Fibroblast of skin of back (primary cell): ENCODE measurements at regions not wholly inside any gene's neighbourhood (a gene's known extent, or its start where the extent isn't known, plus 50 kb on each side); places are given as distances from the start of the nearest gene placed in this dataset.
"Not testable (repeated sequence)": the region's sequence is repeated elsewhere in the genome, so short reads cannot be mapped to it uniquely, and the experiment has no call there.

Experiments used
- DNase-seq: peaks from one replicate; pipeline ENCODE4 v3.0.0-alpha.2; 2013

DNA sequence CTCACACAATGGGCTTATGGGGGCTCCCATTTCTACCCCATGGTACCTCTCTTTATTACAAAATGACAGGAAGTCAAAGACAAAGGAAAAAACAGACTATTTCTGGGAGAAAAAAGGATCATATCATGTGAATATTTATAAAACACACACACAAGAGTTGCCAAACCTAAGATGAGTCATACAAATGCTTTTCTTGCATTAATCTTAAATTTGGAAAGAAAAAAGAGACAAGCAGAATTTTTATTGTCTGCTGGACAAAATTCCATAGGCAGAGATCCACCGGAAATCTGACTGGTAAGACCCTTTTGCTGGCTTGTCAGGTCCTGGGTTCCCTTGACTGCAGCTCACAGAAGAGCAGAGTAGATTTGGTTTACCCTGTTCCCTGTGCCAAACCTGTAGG is 1732.3 kb upstream of the PIK3C3 start:
- peak; percentile 4 for DNase-seq

DNA sequence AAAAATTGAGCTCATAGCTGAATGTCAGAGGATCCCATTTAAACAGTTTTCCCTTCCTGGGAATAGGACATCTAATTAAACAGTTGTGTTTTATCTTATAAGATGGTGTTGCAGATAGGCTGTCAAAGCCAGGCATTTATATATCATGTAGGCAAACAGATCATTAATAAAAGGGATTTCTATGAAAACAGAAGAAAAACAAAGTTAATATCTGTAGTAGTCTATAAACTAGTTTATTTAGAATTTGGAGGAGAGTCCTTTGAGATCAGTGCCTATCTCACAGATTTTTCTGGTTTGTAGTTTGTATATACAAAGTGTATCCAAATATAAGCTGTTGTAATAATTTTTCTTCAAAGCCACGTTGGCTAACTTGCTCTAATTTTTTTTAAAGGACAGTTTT is 1738.2 kb upstream of the PIK3C3 start:
- no peak for DNase-seq

DNA sequence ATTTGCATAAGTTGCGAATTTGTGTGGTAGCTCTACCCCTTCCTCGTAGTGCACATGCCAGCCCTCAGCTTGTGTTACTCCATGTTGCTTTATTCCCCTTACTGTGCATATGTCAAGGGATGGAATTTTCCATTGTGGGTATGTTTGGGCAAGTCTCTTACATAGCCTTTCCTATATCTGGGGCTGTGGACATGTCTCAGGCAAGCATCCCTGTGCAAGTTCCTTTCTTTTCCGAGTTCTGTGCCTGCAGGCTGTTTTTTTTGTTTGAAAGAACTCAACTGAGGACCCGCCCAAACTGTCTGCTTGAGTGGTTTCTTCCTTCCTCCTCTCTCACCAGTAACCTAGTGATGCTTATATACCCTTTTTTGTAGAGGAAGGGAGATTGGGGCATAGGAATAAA is 1739.1 kb upstream of the PIK3C3 start:
- DNase-seq = no peak

DNA sequence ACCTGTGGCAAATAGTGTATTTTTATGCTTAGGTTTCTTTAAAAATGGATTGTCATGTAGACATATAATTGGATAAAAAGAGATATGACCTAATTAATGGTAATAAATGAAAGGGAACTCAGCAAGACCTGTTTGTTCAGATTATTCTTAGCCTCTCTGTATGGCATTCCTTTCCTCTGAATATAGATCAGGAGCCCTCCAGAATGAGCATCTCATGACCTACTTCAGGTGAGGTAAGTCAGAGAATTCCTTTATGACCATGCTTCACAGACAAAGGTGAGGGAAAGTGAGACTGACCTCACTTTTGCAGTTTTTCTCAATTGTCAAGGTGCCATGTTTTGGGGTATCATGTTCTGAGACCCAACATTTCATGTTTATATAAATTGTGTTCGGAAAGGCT is 1744.3 kb upstream of the PIK3C3 start:
- no peak for DNase-seq

DNA sequence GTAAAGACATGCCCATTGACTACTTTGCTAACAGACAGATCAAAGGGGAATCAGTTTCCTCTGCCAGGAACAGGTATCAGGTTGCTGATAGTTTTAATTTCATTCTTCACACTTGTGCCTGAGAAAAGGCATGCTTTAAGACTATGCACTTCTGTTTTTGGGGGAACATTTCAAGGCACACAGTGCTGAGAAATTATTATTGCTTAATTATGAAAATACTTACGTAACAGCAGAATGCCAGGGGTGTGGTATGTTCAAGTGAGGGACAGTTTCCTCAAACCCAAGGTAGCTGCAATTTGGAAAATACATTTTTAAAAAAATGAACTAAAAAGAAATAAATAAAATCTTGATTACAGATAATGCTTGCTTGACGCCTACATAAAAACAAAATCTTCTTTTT is 1746.1 kb upstream of the PIK3C3 start:
- DNase-seq = no peak

DNA sequence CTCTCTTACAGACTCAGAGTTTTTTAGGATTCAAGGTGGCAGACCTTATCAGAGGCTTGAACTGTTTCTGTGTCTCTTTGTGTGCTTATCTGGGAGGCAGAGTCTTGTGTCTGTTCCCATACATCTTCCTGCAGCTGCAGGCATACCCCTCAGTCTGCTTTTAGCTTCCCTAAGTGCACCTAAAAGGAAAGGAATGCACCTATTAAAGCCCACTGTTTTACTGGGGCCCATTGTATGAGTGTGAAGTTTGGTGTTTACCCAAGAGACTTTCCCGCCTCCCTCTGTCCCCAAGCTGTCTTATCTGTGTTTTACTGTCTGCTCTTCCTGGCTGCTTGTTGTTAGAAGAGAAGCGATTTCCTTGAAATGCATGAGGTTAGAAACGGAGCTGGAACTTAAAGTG is 1757.3 kb upstream of the PIK3C3 start:
- no peak for DNase-seq

DNA sequence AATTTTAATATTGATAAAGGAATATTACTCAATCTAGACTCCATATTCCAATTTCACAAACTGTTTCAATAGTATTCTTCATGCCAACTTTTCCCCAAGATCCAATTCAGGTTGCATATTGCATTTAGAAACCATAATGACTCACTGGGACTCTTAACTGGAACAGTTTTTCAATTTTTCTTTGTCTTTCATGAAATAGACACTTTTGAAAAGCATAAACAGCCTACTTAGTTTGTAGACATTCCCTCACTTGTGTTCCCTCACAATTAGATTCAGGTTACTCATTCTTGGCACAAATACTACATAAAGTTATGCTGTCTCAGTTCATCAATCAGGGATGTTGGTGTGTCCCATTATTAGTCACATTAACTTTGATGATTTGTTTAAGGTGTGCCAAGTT is 1768.4 kb upstream of the PIK3C3 start:
- no peak for DNase-seq

DNA sequence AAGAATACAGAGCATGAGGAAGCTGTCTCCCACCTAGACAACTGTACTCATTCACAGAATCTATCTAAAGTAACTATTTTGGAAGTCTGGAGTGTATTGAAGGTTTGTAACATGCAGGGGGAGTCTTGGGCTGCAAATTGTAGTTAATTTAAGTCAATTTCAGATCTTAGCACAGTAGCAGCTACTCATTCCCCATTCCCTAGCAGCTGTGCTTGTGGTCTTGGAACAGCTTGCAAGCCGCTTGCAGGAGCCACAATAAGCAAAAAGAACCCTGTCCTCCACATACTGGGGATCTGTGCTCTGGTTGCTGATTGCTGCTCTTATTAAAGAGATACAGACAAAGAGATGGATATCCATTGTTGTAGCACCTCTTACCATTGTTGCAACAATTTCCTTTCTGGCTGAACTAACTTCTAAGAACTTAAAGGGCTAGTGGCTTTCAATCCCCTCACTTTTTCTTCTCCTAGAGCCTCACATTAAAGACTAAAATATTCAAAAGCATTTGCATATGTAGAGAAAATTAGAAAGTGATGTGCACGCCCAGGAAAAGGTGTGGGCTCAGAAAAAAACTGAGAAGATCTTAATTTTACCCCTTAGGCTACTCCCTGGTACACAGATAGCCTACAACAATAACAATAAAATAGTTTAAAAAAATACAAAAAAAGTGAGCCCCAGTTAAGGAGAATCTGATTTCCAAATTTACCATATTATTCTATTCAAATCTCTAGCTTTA is 1775.1 kb upstream of the PIK3C3 start:
- no peak for DNase-seq

DNA sequence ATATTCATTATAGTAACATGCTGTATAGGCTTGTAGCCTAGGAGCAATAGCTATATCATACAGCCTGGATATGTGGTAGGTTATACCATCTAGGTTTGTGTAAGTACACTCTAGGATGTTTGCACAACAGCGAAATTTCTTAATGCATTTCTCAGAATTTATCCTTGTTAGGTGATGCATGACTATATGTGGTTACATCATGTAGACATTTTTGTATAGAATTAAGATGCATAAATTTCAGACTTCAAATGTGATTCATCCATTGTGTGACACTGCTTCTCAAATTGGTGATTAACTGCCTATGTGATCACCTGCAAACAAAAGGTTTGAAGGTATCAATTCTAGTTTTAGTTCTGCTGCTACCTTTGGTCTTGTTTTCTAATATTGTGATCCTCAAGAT is 1787.0 kb upstream of the PIK3C3 start:
- DNase-seq = no peak

DNA sequence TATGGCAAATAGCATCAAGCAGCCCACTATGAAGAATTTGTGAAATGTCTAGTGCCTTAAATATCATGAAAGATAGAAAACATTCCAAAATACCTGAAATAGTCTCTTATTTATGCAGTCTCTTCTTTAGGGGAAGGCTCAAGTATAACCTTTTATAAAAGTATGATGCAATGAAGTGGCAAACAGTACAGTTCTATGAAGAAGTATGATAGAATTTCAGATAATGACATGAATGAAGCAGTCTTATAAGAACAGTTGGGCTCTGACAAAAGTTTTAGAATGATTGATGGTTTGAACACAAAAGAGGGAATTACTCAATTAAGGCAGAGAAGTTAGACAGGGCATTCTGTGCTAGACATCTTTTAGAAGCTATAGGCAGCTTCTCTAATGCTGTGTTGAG is 1791.8 kb upstream of the PIK3C3 start:
- no peak for DNase-seq

DNA sequence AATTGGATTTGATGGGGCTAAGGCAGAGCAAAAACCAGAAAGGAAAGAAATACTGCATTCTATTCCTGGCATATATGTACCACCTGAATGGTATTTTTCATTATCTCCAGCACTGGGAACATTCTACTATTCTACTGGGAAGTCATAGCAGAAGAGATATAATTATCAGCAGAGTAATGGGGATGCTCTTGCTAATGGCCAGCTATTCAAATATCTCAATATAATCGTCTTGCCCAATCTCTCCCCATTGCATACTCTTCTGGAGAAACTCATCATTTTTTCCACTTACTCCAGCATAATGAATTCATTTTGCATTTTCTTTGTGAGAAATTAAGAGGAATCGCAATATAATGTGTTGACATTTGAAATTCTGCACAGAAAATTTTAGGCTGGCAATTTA is 1794.7 kb upstream of the PIK3C3 start:
- DNase-seq = no peak

DNA sequence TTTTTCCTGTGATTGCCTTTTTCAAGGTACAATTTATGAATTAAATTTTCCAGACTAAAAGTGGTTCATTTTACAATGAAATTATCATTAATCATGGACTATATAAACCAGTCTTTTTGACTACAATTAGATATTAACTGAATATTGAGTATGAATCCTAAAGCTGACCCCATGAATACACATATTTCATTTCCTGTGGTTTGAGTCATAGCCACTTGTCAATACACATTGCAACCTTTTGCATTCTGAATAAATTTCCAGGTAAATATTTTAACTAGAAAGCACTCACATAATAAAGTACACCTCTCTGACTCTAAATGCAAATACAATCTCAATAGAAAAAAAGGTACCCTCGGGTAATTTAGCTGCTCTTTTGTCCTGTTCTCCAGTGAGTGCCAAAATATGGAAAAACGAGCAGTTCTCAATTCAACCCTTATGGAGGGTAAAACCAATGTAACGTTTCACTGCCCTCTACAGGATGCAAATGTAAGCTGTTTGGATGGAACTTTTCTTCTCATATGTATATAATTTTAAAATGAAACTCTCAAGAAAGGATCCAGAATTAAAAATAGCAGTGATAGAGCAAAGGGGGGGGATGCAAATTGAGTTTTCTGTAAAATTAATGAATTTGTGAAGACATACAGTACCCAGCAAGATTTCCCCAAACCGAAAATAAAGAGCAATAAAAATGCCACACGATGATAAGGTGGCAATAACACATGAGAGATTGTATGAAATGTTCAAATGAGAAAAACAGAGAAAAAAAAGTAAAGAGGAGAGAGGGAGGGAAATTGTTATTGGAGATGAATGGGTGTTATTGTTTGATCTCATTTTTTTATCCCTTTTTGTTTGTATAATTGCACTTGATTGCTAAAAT is 1795.7 kb upstream of the PIK3C3 start:
- DNase-seq = peak; percentile 36

DNA sequence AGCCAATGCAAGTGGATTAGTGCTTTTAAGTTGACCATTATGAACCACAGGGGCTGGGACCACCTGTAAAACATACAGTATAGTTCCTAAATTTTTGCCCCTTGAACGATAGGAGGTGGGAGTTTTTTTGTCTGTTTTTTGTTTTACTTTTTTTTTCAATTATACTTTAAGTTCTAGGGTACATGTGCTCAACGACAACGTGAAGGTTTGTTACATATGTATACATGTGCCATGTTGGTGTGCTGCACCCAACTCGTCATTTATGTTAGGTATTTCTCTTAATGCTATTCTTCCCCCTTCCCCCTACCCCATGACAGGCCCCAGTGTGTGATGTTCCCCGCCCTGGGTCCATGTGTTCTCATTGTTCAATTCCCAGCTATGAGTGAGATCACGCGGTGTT is 1797.9 kb upstream of the PIK3C3 start:
- no peak for DNase-seq

DNA sequence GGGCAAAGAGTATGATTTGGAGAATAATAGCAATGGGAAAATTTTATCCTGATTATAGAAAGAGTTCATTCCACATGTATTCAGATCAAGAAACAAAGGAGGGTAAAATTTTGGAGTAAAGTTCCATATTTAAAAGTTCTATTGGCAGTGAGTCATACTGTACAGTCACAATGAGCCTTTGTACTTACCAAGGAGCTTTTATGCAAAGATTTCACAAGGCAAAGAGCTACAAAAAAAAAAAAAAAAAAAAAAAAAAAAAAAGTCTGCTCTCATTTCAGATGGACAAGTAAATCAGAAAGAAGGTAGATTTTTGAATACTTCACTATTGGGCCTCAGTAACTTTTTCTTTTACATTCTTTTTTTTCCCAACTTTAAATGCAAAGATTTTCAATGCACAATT is 1802.2 kb upstream of the PIK3C3 start:
- DNase-seq = no peak

DNA sequence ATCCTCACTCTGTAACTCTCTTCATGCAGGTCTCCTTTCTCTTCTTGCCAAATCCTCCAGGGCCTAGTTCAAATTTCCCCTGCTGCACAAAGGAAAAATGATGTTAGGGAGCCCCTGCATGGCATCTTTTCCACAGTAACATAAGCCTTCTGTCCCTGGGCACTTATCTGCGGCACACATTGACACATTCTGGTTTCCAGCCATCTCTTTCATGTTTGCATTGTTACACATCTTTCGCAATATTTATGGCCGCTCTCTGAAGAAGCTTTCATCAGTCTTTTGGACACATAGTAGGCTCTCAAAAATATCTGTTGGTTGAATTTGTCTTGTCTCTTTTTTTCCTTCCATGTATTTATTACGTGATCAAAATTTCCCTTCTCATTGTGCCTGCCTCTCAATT is 1806.1 kb upstream of the PIK3C3 start:
- DNase-seq = no peak

DNA sequence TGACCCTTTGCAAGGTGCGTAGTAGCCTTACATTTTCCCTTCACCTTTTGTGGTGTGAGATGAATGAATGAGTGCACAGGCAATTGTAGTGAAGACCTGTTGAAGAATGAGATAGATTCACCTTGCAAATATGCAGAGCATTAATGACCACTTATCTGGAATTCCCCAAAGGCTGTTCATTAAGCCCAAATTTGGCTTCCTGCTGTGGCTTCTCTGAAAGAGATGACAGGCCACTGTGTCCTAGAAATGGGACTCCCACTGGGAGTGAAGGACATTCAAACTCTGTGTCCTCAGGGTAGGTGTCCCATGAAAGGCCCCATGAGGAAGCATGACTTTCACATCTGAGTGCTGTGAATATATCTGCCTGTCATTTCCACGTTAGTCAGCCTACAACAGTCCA is 1821.8 kb upstream of the PIK3C3 start:
- no peak for DNase-seq

DNA sequence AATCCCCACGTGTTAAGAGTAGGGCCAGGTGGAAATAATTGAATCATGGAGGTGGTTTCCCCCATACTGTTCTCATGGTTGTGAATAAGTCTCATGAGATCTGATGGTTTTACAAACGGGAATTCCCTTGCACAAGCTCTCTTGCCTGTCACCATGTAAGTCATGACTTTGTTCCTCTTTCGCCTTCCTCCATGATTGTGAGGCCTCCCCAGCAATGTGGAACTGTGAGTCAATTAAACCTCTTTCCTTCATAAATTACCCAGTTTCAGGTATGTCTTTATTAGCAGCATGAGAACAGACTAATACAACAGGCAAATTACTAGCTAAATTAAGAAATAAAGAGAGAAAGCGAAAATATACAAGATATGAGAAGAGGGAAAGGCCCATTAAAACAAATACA is 1822.6 kb upstream of the PIK3C3 start:
- DNase-seq = not testable (repeated sequence)

DNA sequence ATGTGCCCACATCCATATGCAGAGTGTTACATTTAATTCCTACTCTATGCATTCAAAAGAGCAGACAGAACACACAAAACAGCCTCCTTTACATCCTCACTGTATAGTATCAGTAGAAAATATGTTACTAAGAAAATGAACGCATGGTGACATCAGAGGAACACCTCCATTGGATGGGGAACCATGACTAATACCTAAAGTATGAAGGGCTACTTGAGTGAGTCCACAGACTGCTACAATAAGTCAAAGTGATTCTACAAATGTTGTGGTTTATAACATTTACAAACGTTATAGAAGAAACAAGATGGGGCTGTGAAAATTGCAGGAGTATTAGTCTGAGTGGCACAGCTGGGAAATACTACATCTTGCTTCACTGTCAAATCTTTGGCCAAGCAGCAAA is 1830.9 kb upstream of the PIK3C3 start:
- DNase-seq = peak; percentile 22

DNA sequence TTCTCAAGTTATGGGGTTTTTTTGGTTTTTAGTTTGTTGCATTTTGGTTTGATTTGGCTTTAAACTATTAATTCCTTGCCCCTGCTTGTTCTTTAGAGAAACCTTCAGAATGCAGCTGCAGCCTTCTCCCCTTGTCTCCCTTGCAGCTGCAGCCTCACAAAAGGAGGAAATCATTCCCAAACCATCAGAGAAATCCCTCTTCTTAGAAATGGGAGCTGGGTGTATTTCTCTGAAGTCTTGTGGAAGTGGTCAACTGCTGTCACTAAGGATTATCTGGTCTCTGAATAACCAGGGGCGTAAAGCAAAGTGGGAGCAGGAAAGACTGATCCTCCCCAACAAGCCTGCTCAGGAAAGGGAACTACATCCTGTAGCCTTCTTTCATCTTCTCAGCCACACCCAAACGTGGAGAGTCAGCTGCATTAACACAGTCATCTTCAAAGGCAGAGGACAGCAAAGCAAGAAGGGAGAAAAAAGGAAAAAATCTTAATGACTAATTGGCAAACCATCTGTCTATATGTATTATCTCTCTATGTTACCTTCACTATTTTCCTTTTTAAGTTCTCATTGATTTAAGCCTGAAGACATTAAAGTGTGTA is 1834.1 kb upstream of the PIK3C3 start:
- no peak for DNase-seq

DNA sequence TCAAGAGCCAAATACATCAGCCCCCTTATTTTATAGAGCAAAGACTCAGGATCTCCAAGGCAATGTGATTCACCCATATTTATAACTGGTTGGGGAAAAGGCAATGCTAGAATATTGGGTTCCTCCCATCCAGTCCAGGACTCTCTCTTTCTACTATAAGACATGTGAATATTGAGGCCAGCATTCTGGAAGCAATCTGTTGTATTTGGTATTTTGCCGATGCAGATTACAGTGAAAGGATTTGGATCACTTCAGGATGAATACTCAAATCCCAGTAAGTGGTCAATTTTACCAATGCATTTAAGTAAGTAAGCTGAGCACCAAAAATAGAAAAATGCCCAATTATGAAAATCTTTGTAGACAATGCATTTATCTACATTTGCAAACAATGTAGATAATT is 1834.7 kb upstream of the PIK3C3 start:
- DNase-seq = no peak

DNA sequence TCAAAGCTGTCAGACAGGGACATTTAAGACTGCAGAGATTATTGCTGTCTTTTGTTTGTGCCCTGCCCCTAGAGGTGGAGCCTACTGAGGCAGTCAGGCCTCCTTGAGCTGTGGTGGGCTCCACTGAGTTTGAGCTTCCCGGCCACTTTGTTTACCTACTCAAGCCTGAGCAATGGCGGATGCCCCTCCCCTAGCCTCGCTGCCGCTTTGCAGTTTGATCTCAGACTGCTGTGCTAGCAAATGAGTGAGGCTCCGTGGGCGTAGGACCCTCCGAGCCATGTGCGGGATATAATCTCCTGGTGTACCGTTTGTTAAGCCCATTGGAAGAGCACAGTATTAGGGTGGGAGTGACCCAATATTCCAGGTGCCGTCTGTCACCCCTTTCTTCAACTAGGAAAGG is 1835.5 kb upstream of the PIK3C3 start:
- DNase-seq = not testable (repeated sequence)

DNA sequence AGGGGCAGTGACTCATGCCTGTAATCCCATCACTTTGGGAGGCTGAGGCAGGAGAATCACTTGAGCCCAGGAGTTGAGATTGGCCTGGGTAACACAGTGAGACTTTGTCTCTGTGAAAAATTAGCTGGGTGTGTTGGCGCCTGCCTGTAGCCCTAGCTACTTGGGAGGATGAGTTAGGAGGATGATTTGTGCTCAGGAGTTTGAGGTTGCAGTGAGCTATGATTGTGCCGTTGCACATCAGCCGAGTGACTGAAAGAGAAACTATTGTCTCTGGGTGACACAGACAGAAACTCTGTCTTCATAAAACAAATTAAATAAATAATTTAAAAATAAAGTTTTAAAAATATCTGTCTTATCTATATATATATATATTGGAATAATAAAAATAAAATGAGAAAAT is 1844.6 kb upstream of the PIK3C3 start:
- DNase-seq = no peak

DNA sequence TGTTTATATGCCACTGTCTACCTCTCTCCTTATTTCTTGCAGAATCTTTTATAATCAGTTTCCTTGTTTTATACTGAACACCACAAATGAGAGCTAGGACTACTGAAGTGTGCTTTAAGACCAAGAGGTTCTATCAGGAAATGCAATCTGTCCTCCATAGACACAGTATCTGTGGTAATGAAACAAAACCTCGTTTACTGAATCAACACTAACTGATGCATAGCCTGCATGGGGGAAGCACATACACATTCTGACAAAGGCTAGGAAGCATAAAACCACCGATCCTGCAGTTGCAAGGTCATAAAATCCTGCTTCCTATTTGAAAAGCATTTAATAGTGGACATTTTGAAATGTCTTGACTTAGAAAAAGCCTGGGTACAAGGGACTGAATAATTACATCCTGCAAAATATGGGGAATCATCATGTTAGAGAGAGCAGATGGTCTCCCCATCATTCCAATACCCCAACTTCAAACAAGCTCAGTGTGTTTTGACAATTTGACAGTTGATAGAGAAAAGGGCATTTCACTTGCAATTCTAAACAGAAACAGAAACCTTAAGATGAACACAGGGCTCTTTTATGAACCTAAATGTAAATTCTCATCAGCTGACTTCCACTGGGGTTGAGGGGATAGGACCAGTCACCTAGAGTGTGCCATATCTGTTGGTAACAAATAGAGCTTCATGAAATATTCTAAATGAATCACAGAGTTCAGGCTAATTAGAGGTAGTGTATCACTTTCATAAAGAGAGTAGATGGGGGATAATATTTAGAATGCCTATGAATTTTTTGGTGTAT is 1845.6 kb upstream of the PIK3C3 start:
- no peak for DNase-seq
